Cardiac muscle cell (in vitro differentiated cells and primary cell): ENCODE measurements at regions not wholly inside any gene's neighbourhood (a gene's known extent, or its start where the extent isn't known, plus 50 kb on each side); places are given as distances from the start of the nearest gene placed in this dataset.

Source experiments
- DNase-seq, 2 donors: peaks; one replicate each; pipeline versions ENCODE4 v3.0.0 to v3.0.0-alpha.2; 2010 to 2017; ENCODE audit warnings: low read depth in 1 of 2, low spot score in 1 of 2
- H3K27ac ChIP-seq: fragments of 200-600 bp; sonication (generic); 2 replicates; pipeline ENCODE4 v1.5.1; 2016
- H3K27me3 ChIP-seq: fragments of 200-600 bp; sonication (generic); 2 replicates; pipeline ENCODE4 v1.6.0; 2016; ENCODE audit warnings: control low read depth
- H3K36me3 ChIP-seq: fragments of 200-600 bp; sonication (generic); 2 replicates; pipeline ENCODE4 v1.5.1; 2016; ENCODE audit warnings: control low read depth
- H3K4me1 ChIP-seq: fragments of 200-600 bp; sonication (generic); 2 replicates; pipeline ENCODE4 v1.8.1; 2017; ENCODE audit warnings: low read depth, mild to moderate bottlenecking, mixed run types
- H3K4me3 ChIP-seq: fragments of 200-600 bp; sonication (generic); 2 replicates; pipeline ENCODE4 v1.5.1; 2016; ENCODE audit warnings: mild to moderate bottlenecking
- H3K9me3 ChIP-seq: fragments of 200-600 bp; sonication (generic); 2 replicates; pipeline ENCODE4 v1.5.1; 2017; ENCODE audit warnings: low read depth, mild to moderate bottlenecking, control low read depth
- TF ChIP-seq, protein P1 (sequence below): IDR thresholded peaks from 2 replicates; pipeline ENCODE4 v1.5.1; 2012; ENCODE audit warnings: low read depth, mild to moderate bottlenecking, low read length

DNA sequence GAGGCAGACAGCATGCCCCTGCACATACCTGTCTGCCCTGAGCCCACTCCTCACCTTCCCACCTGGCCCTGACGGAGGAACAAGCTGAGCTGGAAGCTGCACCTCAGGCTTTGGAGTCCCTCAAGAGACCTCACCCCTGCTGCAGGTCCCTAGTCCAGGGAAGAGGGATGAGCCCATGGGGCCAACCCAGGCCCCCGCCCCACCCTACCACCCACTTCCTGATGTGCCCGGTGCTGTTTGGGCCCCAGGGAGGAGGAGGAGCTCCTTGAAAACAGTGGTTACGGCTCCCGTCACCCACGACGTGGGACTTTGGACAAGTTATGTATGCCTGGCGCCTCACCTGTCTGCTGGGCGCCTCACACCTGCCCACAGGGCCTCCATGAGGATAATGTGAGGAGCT, 250.2 kb downstream of the NPHP4 start:
- TF ChIP-seq, protein P1, sequence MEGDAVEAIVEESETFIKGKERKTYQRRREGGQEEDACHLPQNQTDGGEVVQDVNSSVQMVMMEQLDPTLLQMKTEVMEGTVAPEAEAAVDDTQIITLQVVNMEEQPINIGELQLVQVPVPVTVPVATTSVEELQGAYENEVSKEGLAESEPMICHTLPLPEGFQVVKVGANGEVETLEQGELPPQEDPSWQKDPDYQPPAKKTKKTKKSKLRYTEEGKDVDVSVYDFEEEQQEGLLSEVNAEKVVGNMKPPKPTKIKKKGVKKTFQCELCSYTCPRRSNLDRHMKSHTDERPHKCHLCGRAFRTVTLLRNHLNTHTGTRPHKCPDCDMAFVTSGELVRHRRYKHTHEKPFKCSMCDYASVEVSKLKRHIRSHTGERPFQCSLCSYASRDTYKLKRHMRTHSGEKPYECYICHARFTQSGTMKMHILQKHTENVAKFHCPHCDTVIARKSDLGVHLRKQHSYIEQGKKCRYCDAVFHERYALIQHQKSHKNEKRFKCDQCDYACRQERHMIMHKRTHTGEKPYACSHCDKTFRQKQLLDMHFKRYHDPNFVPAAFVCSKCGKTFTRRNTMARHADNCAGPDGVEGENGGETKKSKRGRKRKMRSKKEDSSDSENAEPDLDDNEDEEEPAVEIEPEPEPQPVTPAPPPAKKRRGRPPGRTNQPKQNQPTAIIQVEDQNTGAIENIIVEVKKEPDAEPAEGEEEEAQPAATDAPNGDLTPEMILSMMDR = no peak
- Histone ChIP-seq H3K36me3 (no peaks in the 10 kb centered on the region), H3K27me3 (peaks cover 5% of the 10 kb centered on the region), H3K9me3 (no peaks in the 10 kb centered on the region), H3K4me1 (no peaks in the 10 kb centered on the region), H3K27ac (no peak overlapping the region), H3K4me3 (no peak overlapping the region)
- DNase-seq = no peak

DNA sequence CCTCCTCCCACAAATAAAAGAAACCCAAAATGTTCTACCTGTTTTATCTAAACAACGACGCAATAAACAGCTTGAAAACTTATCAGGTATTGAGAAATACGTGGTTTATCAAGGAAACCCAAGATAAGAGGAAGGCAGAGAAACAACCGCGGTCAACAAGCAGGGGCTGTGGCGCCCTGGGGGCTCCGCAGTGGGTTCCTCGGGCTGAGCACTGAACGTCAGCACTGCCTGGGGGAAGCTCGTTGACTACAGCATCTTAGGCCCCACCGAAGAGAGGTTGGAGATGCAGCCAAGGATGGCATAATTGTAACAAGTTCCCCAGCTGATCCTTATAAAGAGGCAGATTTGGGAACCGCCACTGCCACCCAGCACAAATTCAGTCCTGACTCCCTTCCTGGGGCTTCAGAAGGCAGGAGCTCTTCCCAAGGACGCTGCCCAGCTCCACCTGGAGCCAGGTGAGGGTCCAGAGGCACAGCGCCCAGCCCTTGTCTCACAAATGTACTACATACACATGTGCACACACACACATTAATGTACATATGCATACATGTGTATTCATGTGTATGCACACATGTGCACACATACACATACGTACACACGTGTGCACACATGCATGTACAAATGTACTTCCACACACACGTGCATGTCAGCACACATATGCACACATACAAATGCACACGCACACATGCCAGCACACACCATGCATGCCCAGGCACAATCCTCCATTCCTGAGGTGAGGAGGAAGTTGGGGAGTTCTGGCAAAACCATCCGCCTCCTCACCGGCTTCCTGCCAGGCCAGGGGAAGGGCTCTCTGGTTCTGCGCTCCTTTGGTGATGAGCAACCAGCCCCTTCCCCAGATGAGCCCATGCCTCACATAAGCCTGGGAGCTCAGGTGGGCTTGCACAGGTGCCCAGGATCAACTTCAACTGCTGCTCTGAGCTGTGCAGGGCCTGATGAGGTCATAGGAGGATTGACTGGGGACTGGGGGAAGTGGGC, 251.1 kb downstream of the NPHP4 start:
- no peaks in the 10 kb centered on the region for H3K4me1 ChIP-seq
- H3K4me3 ChIP-seq = no peak overlapping the region
- no peak for DNase-seq

DNA sequence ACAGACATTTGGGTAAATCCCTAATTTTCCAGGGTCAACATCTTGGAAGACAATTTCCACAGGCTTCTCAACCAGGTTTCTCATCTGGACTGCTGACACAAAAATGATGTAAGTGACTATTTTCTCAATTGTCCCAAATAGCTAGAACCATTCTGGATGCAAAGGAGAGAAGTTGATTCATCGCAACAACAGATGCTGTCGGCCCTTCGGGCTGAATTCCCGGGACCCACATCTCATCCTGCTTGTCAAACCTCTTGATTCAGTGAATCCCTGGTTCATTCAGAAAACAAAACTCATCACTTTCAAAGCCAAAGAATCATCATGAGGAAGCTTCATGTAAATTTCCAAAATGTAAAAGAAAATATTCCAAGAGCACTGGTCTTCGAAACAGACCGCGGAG, 251.8 kb downstream of the NPHP4 start:
- Histone ChIP-seq H3K36me3 (no peaks in the 10 kb centered on the region), H3K4me1 (no peaks in the 10 kb centered on the region), H3K9me3 (no peaks in the 10 kb centered on the region), H3K27me3 (no peaks in the 10 kb centered on the region), H3K27ac (no peak overlapping the region), H3K4me3 (no peak overlapping the region)
- no peak for DNase-seq
- TF ChIP-seq, protein P1 = no peak

More for the DNA sequence above, 251.1 kb downstream of the NPHP4 start:
- Histone ChIP-seq H3K27me3 (no peaks in the 10 kb centered on the region), H3K36me3 (no peaks in the 10 kb centered on the region), H3K27ac (no peak overlapping the region), H3K9me3 (no peaks in the 10 kb centered on the region)
- TF ChIP-seq, protein P1 = no peak

DNA sequence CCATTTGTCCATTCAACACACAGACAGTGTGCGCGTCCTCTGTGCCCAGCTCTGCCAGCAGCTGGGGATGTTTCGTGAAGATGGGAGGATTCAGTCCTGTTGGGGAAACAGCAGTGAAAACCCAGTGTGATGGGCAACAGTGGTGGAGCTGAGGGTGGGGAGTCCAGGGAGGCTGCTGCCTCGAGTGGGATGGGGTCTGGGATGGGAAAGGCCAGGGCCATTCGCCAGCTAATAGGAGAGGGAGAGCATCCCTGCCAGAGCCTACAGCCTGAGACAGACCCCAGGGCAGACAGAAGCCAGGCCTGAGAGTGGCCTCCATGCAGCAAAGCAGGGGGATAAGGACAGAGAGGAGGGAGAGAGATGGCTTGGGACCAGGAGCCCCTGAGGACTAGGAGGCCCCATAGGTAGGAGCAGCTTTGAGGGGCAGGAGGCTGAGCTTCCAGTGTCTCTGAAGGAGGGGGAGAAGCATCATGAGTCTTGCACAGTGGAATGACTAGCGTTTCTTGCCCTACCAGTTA, 252.6 kb downstream of the NPHP4 start:
- TF ChIP-seq, protein P1 = no peak
- no peak overlapping the region for H3K4me3 ChIP-seq
- no peak for DNase-seq
- no peaks in the 10 kb centered on the region for H3K36me3 ChIP-seq
- no peaks in the 10 kb centered on the region for H3K27me3 ChIP-seq
- no peak overlapping the region for H3K27ac ChIP-seq
- H3K9me3 ChIP-seq = no peaks in the 10 kb centered on the region
- no peaks in the 10 kb centered on the region for H3K4me1 ChIP-seq

DNA sequence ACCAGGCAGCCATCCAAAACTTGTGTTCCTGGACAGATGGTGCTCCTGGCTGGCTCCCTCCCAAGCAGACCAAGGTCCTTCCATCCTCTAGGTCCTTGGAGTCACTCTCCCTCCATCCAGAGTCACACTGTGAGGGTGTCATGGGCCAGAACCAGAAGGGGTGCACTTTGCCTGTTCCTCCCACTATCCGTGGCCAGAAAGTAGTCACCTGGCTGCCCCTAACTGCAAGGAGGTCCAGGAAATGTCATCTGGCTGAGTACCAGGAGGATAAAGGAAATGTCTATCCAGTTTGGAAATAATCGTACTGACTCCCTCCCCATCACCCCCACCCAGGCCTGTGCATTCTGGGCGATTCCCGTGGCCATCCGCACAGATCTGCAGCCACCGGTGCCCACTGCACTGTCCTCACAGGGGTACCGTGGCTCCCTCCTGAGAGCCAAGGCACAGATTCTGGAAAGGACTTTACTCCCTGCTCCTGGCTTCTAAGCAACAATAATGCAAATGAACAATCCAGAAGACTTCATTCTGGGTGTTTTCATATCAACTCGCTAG, 253.2 kb downstream of the NPHP4 start:
- Histone ChIP-seq H3K4me1 (no peaks in the 10 kb centered on the region), H3K4me3 (no peak overlapping the region), H3K9me3 (no peaks in the 10 kb centered on the region), H3K27me3 (no peaks in the 10 kb centered on the region), H3K27ac (no peak overlapping the region), H3K36me3 (no peaks in the 10 kb centered on the region)
- no peak for DNase-seq
- TF ChIP-seq, protein P1 = no peak
